Astrocyte of the spinal cord (primary cell): ENCODE measurements at regions not wholly inside any gene's neighbourhood (a gene's known extent, or its start where the extent isn't known, plus 50 kb on each side); places are given as distances from the start of the nearest gene placed in this dataset.

Source experiments
- DNase-seq: peaks from one replicate; pipeline ENCODE4 v3.0.0; 2011; ENCODE audit warnings: low read depth, low spot score
- H3K4me3 ChIP-seq: 2 replicates; pipeline ENCODE4 v1.5.1; 2011; ENCODE audit warnings: low read depth, mild to moderate bottlenecking, low read length, moderate library complexity
- CTCF ChIP-seq: IDR thresholded peaks from 2 replicates; pipeline ENCODE4 v1.5.1; 2012; ENCODE audit warnings: low read depth, mild to moderate bottlenecking, low read length, inconsistent platforms
- in situ Hi-C: cut with HindIII; loops from 2 replicates; pipeline ENCODE4 v1.10.0; 2017; ENCODE audit warnings: low sequenced_read_pairs

DNA sequence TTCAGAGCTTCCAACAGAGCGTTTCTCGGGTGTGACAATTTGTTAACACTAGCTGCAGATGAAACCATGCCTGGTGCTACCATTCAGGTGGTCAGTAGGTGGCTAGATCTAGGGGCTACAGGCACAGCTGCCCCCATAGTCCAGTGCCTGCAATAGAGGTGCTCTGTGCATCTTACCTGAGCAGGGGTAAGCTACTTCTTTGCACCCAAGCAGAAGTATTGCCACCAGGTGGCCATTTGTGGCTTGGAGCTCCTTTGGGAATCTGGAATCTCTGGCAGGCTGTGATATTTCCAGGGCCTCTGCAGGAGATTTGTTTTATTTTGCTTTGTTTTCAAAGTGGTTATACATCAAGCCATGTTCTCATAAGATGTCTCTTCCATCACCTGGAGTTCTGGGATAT is 170.7 kb upstream of the PUDP start:
- TF ChIP-seq CTCF = no peak
- no peak overlapping the region for H3K4me3 ChIP-seq
- in situ Hi-C loops = no loop called here
- no peak for DNase-seq

GRCh38 chrX:7318241-7318640 is 170.3 kb upstream of the PUDP start:
- no peak for TF ChIP-seq CTCF
- no peak overlapping the region for H3K4me3 ChIP-seq
- no peak for DNase-seq
- in situ Hi-C loops = no loop called here

DNA sequence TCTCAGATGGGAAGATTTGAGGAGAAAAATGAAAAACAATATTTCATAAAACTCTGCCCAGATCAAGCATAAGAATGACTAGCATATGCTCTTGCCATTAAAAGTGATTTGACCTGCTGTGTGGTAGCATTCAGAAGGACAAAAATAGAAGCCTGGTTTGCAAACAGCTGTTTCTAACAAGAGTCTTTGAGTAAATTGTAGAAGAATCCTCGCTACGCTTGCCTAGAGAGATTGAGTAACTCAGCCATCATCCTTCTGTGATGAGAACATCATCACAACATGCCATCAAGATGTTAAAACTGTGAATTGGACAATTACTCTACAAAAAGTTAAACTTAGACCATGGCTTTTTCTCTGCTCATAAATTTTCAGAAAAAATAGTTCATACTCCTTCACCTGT is 168.9 kb upstream of the PUDP start:
- in situ Hi-C loops = no loop called here
- no peak for DNase-seq
- H3K4me3 ChIP-seq = no peak overlapping the region
- TF ChIP-seq CTCF = no peak

DNA sequence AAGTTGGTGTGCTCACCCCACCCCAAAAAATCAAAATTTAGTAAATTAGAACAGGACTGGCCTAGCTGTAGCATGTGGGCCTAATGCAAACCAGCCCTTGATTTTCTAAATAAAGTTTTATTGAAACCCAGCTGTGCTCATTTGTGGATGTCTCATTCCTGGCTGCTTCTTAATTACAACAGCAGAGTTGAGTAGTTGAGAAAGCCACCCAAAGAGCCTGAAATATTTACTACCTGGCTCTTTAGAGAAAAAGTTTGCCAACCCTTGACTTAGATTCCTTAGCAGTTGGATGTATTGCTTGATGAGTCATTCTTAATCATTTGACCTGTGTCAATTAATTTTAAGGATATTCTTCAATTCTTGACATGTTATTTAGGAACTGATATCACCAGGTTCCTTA is 168.3 kb upstream of the PUDP start:
- TF ChIP-seq CTCF = no peak
- H3K4me3 ChIP-seq = no peak overlapping the region
- DNase-seq = no peak
- in situ Hi-C loops = no loop called here

DNA sequence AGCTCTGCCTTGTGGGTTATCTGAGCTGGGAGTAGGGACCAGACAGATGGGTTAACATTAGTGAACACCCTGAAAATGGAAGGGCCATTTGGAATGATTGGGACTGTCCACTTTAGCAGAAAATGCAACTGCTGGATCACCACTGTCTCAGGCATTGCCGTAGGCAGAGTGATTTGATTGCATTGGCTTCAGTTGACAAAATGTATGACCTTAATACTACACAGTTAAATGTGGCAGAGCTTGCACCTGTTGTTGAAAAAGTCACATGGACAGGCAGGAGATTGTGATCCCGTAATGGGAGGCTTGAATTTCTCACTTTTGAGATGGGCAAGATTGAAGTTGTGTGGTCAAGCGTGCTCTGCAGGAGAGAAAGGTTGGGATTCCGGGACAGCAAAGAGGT is 166.5 kb upstream of the PUDP start:
- no peak for TF ChIP-seq CTCF
- no peak overlapping the region for H3K4me3 ChIP-seq
- DNase-seq = no peak
- in situ Hi-C loops = no loop called here

GRCh38 chrX:7307720-7308119 is 159.8 kb upstream of the PUDP start:
- no peak for TF ChIP-seq CTCF
- no peak for DNase-seq
- H3K4me3 ChIP-seq = no peak overlapping the region
- in situ Hi-C loops = no loop called here

- no peak for DNase-seq
- TF ChIP-seq CTCF = no peak
- in situ Hi-C loops = no loop called here
- H3K4me3 ChIP-seq = no peak overlapping the region
Measured at GRCh38 chrX:7294483-7294882, 146.5 kb upstream of the PUDP start.
